ENCODE measurements at regions not wholly inside any gene's neighbourhood (a gene's known extent, or its start where the extent isn't known, plus 50 kb on each side); places are given as distances from the start of the nearest gene placed in this dataset.

GRCh38 chr6:41429506-41430504 lies 94.4 kb downstream of the NCR2 start:
- DNase-seq: no peak

DNA sequence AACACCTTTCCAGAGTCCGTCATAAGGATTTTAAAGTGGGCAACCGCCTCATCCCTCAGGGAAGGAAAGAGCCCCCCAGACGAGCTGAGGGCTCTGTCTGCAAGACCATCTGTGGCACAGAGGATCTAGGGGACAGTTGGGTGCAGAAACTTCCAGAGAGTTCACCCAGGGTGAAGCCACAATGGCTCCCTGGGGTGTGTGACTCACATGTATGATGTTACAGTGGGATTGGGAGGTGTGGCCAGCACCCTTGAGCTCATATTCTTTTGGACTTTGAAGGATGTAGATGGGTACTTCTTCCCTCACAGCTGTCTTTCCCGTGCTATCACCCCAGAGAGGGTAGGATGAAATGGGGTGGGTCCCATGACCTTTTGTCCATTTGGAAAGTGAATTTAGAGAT lies 95.5 kb downstream of the NCR2 start:
- no peak for DNase-seq

GRCh38 chr6:41432280-41432679 lies 96.9 kb downstream of the NCR2 start:
- DNase-seq: no peak

- no peak for DNase-seq
Measured at GRCh38 chr6:41434803-41435481, 99.5 kb downstream of the NCR2 start.

GRCh38 chr6:41437604-41438003 lies 102.2 kb downstream of the NCR2 start:
- no peak for DNase-seq

DNA sequence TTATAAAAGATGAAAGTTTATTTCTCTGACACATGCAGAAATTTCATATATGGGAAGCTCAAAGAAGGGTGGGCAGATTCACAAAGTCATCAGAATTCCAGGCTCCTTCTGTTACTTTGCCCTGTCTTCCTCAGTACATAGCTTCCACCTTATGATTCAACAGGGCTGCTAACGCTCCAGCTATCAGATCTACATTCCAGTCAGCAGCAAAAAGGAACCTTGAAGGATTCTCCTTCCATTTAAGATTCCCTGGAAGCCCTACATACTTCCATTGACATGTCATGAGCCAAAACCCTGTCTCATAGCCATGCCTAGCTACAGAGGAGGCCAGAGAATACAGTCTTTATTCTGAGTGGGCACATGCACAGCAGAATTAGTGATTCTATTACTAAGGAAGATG lies 103.3 kb downstream of the NCR2 start:
- no peak for DNase-seq

- no peak for DNase-seq
Measured at GRCh38 chr6:41439524-41440418, 104.4 kb downstream of the NCR2 start.

DNA sequence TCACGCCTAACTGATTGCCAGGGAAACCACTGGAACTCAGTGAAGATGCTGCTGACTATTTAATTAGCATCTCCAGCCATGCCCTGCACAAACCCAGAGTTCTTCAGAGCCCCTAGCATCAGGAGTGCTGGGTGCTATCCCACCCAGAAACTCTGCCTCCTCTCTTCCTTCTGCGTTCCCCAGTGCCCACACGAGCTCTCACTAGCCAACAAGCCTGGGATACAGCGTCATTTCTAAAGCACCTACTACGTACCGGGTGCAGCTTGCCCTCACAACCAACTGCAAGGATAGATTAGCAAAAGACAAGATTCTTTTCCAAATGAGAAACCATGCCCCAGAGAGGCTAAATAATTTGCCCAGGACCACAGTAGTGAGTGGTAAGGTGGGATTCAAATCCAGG lies 105.2 kb upstream of the FOXP4 start:
- no peak for DNase-seq

GRCh38 chr6:41441598-41442351 lies 104.4 kb upstream of the FOXP4 start:
- no peak for DNase-seq

GRCh38 chr6:41442352-41442672 lies 103.9 kb upstream of the FOXP4 start:
- no peak for DNase-seq

GRCh38 chr6:41442800-41443501 lies 103.2 kb upstream of the FOXP4 start:
- no peak for DNase-seq

- no peak for DNase-seq
Measured at GRCh38 chr6:41443616-41444525, 102.3 kb upstream of the FOXP4 start.

DNA sequence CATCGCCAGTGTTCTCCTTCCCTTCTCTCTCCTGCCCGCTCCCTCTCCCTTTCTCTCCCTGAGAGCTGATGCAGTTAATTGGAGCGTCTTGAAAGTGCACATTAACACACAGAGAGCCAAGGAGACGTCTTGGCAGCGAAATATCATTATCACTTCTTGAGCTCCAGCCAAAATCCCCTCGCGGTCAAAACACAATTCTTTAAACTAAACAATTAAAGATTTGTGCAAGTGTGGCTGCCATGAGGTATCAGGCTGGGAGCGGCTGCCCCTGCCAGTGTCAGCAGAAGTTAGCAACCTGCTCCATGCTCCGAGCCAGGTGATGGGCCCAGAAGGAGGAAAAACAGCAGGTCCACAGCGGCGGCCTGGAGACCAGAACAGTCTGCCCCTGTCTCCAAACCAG lies 100.9 kb upstream of the FOXP4 start:
- DNase-seq: no peak

DNA sequence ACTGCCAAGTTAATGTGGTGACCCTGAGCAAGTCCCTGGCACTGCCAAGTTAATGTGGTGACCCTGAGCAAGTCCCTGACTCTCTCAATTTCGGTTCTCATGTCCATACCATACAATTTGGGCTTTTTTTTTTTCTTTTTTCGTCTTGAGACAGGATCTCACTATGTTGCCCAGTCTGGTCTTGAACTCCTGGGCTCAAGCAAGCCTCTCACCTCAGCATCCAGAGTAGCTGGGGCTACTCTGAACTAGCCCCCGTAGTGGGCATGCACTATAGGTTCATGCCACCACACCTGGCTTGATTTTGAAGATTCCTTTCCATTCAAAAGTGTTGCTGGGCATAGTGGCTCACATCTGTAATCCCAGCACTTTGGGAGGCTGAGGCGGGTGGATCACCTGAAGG lies 100.0 kb upstream of the FOXP4 start:
- DNase-seq: no peak

GRCh38 chr6:41446907-41447545 lies 99.2 kb upstream of the FOXP4 start:
- DNase-seq: no peak

DNA sequence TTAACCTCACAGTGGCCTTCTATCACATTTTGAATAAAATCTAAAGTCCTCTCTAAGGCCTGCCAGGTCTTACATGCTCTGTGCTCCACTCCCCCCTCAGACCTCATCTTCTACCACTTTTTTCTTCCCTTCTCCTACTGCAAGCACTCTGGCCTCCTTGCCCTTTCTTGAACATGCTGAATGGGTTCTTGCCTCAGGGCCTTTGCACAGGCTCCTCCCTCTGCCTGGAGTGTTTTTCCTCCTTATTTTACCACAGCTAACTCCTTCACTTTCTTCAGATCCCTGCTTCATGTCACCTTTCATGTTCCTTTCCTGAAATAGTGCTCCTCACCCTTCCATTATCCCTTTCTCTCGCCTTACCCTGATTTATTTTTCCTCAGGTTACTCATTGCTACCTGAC lies 97.9 kb upstream of the FOXP4 start:
- DNase-seq: no peak

DNA sequence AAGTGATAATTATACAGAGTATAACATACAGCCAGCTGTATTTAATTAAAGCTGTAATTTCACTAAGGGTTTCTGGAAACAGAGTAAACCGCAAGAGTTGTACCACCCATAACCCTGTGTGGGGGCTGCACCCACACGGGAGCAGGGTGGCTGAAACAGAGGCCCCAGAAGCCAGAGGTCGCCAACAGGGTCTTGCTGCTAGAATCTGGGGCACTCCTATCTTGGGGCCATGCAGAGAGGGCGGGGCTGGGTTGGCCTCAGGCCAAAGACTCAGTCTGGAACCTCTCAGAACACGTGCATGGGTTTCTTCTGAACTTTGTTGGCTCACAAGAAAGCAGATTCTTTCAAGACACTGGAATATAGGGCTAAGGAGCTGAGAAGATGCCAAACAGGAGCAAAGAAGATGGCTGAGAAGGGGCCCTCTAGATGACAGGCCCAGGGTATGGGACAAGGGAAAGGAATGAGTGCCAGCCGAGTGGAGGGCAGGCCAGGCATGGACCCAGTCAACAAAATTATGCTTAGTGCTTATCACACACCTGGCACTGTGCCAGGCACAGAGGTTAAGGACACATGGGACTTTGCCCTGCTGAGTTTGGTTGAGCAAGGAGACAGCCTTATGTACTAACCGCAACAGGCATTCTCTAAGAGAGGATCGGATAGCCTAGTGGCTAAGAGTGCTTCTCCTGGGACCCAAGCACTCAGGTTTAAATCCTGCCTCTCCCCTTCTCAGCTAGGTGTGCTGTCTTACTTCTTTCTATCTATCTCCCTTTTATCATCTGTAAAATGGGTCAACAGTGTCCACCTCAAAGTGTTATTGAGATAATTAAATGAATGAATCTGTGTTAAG lies 96.6 kb upstream of the FOXP4 start:
- no peak for DNase-seq

- DNase-seq: no peak
Measured at GRCh38 chr6:41450581-41450980, 95.6 kb upstream of the FOXP4 start.

GRCh38 chr6:41451039-41451438 lies 95.1 kb upstream of the FOXP4 start:
- DNase-seq: no peak

All from SHP77 treated with DMSO at 0.1 percent for 48 hours (cell line).